Activated CD4-positive, alpha-beta T cell treated with anti-CD3 and anti-CD28 coated beads for 4 hours (primary cell): ENCODE measurements at regions not wholly inside any gene's neighbourhood (a gene's known extent, or its start where the extent isn't known, plus 50 kb on each side); places are given as distances from the start of the nearest gene placed in this dataset.
"Not testable (repeated sequence)": the region's sequence is repeated elsewhere in the genome, so short reads cannot be mapped to it uniquely, and the experiment has no call there.

ENCODE experiments used
- DNase-seq, 2 donors: peaks; one replicate each; pipeline ENCODE4 v3.0.0-alpha.2; 2020

DNA sequence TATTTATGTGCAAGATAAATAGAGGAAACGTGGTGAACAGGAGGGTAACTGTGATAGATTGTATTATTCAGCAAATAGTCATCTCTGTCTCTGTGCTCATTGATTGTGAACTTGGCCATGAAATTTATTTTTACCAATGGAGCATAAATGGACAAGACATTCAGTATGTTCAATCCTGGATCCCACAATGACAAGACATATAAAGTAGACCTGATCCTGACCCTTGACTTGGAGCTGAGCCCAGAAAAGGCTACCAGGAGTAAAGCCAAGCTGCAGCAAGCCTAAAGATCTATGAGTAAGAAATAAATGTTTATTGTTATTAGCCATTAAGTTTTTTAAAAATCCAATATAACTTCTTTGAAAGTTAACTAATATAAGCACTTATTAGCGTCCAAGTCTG lies 531.2 kb downstream of the PIK3C3 start:
- DNase-seq: no peak

DNA sequence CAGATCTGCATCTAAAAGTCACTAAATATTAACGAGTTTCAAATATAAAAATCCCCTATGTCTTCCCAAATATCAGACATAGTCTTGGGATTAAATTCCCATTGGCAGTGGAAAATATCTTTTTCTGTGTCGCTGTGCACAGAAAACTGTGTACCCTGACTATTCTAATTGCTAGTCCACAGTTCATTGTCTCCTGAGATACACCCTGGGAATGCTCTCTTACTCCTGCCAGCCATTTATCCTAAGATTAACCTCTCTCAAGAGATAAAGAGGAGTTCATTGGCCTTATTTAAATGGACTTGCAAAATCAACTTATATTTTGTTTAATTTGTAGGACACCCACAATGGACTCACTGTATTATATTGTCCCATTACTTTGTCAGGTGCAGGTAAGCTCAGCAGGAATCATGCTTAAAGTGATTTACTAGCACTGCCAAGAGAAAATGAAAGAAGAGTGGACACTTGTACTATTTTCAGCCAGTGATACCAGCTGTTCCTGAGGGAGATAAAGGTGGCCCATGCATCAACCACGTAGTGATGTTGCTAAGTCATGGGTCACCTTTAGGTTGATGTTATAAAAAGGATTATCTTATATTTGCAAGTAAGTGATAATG lies 553.8 kb downstream of the PIK3C3 start:
- DNase-seq: no peak

DNA sequence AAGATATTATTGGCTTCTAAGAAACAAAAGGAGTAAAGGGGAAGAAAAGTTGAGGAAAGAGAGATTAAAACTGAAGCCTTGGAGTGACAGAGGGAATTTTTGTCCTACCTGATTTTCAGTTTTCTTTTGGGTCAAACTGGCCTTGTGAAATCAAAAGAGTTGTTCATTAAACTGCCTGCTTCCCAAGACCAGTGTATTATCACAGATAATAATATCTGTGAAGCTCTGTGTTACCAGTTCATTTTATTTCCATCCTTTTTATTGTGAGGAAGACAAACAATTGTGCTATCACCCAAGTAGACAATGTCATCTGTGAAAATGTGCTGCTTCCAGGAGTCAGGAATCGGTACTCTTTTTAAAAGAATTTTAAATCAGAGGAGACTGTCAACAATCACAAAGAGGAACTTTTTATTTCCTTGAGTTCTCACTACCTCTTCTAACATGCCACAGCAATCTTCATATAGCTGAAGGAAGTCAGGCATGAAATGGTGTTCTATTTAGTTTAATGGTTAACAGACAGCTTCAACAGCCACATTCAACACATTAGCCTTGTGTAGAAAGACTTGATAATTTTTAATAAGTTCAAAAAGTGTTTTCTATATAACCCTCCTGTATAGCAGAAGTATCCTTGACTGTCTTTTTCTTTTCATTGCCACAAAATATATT lies 554.8 kb downstream of the PIK3C3 start:
- no peak for DNase-seq

DNA sequence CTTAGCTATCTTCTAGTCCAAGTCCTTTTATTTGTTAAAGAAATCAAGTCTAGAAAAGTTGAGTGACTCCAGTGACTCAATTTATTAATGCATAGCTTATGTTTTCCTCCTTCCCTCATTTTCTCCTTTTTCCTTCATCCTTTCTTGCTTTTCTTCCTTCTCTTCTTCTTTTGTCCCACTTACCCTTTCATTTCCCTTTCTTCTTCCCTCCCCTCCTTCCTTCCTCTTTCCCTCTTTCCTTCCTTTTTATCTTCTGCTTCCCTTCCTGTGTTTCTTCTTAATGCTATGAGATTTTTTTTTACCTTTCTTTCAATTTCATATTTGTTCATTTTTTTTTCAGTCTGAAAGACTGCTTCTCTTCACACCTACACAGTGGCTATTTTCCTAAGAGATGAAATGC lies 555.5 kb downstream of the PIK3C3 start:
- DNase-seq: no peak

DNA sequence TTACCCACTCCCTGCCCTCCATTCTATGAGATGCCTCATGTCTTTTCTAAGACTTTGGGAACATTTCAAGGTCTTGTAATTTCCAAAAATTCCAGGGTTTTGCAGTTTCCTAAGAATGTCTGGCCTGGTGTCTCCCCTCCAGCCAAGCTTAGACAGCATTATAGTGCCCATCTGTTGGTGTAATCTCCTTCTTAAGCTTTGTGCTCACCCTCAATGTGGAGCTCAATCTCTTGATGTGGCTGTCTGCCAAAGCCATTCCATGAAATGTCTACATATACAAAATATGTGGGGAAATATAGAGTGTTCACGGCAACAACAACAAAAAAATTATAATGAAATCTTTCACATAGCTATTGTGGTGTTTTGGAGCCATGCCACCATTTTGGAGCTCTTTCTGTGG lies 558.4 kb downstream of the PIK3C3 start:
- DNase-seq: no peak

DNA sequence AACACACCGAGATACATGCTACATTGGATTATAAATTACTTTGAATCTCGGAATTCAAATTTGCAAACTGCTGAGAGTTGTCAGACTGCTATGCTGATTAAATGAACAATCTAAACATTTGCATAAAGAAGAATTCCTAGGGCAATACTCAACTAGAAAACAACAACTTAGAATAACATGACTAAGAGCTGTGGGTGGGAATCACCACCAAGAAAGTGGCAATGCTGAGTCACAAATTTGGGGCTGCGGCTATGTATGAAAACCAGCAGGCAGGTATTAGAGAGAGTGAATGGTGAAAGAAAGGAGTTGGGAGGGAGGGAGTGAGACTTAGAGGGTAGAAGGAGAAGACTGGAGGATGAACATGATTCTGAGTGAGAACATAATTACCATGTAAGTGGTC lies 559.5 kb downstream of the PIK3C3 start:
- no peak for DNase-seq

DNA sequence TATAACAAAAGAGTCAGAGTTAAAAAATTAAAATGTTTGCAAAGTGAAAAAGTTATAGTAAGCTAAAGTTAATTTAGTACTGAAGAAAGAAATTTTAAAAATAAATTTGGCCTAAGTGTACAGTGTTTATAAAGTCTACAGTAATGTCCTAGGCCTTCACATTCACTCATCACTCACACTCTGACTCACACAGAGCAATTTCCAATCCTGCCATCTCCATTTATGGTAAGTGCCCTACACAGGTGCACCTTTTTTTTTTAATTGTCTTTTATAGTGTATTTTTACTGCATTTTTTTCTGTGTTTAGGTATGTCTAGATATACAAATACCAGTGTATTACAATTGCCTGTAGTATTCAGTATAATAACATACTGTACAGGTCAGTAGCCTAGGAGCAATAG lies 562.9 kb downstream of the PIK3C3 start:
- DNase-seq: no peak

DNA sequence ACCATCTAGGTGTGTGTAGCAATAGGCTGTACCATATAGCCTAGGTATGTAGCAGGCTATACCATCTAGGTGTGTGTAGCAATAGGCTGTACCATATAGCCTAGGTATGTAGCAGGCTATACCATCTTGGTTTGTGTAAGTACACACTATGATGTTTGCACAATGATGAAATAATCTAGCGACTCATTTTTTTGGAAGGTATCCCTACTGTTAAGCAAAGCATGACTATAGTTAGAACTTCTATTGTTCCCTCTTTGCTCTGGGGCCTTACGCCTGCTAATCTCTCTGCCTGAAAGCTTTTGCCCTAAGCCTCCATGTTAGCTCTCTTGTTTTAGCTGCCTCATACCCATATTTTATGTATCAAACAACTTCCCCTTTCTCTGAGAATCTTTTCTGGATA lies 563.3 kb downstream of the PIK3C3 start:
- DNase-seq: not testable (repeated sequence)

DNA sequence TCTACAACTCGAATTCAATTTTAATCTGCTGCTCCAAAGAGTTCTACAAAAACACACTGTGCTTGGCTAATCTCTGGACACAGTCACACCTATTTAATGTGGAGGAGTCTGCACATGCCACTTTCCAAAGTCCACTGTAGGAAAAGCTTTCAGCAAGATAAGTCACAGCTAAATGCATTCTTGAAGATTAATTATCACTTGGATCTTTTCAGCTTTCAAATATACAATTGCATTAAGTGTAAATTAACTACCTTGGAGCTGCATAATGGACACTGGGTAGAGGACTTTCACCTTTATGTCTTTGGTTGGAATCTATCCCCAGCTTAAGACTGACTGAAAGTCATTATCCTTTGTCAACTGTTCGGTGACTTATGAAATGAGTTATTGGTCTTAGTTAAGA lies 565.1 kb downstream of the PIK3C3 start:
- no peak for DNase-seq

DNA sequence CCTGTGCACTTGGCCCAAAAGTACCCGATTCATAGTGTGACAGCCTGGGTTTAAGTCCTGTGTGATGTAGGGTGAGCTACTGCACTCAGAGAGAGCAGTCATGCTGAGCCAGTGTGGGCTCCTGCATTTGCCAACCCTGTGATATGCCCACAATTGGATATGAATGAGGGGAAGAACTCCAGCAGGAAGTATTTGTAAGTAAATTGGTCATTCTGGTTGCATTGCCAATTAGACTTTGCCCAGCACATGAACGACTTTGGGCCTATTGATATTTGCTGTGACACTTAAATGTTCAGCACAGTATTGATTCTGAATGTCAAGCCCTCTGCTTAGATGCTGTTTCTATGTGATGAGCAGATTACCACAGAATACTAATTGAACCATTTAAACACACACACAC lies 570.9 kb downstream of the PIK3C3 start:
- no peak for DNase-seq

DNA sequence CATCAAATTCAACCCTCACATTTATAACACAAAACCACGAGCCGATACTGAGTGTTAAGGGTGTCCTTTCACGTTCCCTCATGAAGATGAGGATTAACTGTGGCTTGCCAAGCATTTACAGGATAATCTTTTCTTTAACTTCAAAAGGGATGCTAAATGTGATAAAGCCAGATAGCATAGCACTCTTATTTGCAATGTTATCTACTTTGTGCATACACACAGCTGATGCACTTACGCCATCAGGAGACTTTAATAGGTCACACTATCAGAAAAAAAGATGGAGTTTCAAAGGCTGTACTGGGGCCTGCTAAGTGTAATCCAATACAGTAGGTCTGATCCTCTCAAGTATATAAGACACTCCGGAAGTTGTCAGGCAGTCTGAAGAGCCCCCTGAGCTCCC lies 572.7 kb downstream of the PIK3C3 start:
- no peak for DNase-seq

DNA sequence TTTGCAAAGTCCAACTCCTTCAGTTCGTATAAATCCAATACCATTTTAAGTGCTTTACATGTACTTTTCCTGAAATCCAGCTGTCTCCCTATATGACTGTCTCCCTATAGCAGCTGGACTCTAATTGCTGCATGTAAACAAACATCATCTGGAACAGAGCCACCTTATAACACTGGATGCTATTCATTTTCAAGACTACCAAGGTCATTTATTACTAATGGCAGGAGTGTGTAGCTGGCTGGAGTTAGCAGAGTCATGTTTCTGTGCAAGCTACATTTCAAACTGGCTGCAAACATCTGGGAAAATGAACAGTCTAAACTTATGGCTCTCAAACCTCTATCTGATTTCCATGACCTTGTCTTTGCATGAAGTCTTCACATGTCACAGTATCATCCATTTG lies 575.2 kb downstream of the PIK3C3 start:
- no peak for DNase-seq

DNA sequence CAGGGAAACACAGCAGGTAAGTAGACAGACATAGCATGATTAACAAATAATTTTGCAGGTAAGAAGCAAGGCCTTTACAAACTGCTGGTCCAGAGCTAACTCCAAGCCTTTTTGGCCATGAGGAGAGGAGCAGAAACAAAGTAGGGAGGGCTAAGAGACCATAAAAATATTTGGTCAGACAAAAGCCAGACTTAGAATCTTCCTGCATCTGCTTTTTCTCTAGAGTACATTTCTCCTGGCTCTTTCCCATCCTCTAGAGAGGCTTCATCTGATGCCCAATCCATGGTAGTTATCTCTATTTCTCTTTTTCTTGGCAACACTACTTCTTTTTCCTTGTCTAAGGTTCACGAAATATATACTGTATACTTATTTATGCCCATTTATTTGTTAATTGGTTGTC lies 577.1 kb downstream of the PIK3C3 start:
- DNase-seq: no peak

DNA sequence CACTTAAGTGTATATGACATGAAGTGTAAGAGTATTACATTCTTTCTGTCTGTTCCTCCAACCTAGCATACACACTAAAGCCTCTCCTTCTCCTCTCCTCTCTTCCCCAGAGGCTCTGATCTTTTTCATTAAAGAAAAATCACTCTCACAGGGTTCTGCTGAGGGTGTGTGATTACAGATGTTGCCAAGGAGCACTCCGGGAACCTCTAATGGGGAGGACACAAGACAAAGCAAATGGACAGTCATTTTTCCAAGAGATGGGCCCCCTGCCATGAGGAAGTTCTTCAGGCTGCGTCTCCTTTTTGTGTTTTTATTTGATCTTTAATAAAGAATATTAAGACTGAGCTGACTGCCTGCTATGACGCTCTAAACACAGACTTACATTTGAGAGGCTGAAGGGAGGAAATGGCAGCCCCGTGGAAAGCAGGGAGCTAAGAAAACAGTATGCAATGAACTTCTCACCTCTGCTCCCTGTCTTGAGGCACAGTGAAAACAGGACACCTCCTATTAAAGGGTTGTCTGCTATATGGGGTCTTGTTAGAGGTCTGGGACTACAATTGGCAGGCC lies 578.1 kb downstream of the PIK3C3 start:
- no peak for DNase-seq

DNA sequence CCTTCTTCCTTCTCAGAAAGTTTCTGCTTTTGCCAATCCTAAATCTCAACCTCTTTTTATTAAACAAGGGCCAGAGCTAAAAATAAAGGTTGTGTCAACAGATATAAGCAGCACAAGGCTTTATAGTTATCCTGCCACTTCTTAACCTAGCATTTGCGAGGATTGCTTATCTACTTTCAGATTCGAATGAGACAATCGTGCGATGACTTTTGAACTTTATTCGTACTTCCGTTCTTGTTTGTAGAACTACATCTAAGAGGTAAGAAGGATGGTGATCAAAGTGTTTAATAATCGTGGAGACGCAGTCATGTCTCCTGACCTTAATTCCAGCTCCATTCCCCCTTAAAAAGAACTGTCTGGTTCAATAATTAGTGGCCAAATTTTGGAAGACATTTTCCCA lies 578.6 kb downstream of the PIK3C3 start:
- DNase-seq: no peak

DNA sequence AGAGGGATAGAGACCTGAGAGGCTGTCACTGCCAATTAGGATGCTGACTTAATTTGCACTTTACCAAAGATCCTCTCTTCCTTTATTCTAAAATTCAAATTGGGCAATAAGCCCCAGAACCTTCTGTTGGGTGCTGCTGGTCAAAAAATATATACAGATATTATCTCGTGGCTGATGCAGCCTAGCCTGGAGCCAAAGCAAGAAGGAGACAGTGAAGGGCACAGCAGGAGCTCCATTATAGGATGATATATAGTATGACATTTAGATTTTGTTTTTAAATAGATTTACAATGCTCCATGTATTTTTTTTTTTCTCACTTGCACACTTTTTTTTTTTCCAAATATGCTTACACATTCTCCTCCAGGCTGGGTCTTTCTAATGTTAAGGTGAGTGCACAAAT lies 579.3 kb downstream of the PIK3C3 start:
- DNase-seq: no peak

DNA sequence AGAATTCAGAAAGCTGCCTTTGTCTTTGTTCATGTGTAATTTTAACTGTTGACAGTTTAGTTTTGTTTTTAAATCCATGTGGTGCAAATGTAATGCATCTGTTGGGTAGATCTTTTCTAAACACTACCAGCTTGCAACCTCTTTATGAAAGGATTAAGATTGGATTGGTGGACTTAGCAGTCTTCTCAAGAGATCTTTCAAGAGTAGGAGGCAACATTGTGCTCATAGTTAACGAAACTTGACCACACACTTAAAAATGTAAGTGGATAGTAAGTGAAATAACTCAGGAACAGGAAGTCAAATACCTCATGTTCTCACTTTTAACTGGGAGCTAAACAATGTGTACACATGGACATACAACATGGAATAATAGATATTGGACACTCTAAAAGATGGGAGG lies 579.0 kb downstream of the RIT2 start:
- DNase-seq: no peak

DNA sequence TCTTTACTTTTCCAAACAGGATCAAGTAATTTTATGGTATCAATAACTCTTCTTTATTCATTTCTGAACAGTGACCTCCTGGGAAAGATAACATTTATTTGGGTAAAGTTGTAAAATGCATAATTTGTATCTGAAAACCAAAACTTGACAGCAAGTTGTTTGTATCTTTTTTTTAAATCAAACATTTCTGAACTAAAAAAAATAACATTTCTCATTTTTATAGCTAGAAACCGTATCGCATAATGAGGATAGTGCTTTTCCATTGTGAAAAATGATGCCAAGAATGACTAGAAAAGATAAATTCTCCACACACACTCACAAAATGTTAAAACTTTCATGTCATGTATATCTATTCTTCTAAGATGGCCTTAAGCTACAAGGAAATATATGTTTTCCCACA lies 578.2 kb downstream of the RIT2 start:
- DNase-seq: no peak

DNA sequence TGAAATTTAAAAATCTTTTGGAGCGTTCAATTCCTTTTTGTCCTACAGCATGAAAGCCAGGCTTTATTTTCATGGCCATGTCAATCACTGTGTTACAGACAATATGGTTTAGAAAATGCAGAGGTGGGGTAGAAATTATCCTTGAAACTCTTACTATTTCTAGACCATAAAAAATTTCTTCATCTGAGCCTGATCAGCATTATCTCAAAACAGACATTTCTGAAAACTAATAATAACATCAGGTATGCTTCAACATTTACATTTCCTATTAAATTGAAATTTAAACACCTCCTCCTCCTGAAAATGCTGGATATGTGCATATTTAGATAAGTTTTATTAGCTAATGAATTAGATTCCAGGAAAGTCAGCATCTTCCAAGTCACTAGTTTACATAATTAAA lies 570.6 kb downstream of the RIT2 start:
- no peak for DNase-seq

DNA sequence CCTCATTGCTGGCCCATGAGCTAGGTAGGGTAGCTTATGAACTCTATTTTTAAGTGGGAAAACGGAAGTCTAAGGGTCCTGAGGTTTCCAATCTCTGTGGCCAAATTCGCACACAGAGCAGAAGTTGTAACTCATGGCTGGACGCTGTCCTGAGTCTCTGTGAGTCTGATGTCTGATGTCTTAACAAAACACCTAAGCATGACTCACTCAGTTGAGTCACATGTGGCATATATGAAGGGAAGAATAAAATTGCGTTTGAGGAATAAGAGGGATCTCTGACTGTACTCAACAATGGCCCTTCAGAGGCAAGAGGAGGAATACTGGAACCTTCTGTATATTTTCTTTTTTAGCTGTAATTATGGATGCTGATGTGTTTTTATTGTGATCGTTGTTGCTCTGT lies 569.7 kb downstream of the RIT2 start:
- DNase-seq: no peak

DNA sequence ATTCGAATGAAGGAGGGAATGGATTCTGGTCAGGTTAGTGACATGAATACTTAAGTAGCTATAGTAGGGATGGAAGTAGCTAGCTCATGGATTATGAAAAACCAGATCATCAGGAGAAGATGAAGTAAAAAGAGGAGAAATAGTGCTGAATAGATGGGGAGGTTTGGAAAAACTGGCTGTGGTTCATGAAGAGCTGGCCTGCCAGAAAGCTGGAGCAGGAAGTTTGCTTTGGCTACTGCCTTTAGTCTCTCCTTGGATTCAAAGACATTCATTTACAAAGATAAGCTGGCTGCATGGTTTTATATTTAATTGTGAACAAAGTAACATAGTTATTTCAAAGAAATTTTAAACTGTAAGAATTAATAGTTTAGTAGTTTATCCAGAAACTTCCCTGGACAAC lies 567.0 kb downstream of the RIT2 start:
- DNase-seq: no peak

DNA sequence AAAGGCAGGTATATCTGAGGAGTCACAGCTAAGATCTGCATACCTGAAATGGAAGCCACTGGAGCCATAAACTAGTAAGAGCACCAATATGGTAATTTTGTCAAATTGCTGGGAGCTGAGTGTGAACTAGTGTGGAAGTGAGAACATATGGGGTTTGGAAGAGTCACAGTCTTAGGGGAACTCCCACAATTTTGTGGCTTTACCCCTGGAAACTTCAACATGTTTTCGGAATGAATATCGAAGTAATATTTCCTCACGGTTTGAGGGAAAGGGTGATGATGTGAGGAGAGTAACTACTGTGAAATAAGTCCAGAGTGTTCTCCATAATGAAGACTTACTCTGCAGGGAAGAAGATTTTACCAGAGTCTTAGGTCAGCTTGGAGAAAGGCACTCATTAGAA lies 565.9 kb downstream of the RIT2 start:
- DNase-seq: no peak

DNA sequence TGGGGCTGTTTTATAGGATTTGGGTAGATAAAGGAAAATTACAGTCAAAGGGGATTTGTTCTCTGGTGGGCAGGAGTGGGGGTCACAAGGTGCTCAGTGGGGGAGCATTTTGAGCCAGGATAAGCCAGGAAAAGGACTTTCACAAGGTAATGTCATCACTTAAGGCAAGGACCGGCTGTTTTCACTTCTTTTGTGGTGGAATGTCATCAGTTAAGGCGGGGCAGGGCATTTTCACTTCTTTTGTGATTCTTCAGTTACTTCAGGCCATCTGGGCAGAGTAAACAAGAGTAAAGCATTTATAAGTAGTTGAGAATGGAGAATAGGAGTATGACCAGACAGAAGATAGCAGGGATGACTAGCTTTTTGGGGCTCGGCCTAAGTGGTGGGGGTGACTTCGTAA lies 562.9 kb downstream of the RIT2 start:
- DNase-seq: not testable (repeated sequence)

DNA sequence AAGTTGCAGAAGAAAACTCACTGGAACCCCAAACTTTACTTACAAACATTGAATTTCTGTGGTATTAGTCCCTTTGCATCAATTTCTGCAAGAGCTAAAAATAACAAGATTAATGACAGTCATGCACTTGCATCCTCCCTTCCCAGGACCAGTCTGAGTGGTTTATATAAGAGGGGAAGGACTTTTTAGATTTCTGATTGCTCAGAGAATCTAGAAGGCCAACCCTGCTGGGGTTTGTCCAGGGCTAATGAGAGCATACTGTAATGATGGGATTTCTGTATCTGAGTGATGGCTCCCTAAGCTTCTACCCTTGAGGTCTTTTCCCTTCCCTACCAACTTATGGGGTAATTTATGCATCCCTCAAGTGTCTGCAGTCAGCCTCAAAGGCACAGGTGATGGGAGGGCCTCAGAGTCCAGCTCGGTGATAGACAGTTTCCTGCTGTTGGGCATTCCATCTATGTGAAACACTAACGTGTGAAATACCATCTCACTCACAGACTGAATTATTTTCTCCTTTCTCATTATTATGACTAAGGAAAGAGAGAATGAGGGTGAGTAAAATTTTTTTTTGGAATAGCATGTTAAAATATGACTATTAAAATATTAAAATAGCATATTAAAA lies 556.3 kb downstream of the RIT2 start:
- no peak for DNase-seq

DNA sequence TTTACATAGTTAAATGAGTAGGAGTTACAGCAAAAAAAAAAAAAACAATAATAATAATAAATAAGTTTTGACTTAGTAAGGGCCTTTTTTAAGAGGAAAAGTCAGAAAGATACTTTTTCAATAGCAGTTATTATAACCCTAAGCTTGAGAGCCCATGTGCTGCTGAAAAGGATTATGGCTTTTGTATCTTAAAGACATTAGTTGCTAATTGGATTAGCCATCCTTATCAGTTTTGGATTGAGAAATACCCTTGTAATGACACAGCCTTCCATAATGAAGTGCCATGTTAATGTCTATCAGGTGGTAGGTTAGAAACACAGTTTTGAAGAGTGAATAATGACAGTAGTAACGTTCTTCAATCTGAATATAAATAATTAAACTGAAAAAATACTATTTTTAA lies 554.0 kb downstream of the RIT2 start:
- DNase-seq: no peak
